IPS DF 4.7 (cell line): ENCODE measurements at regions not wholly inside any gene's neighbourhood (a gene's known extent, or its start where the extent isn't known, plus 50 kb on each side); places are given as distances from the start of the nearest gene placed in this dataset.
A peak's percentile ranks its signal among the peaks of the same experiment; 100 is the strongest.

Experiments used
- DNase-seq: peaks from one replicate; pipeline ENCODE4 v3.0.0-alpha.2; 2013; ENCODE audit warnings: low spot score; ENCODE audit errors: extremely low read depth

- no peak for DNase-seq
Observed at GRCh38 chr4:174438711-174439110, 83.6 kb downstream of the HPGD start.

DNA sequence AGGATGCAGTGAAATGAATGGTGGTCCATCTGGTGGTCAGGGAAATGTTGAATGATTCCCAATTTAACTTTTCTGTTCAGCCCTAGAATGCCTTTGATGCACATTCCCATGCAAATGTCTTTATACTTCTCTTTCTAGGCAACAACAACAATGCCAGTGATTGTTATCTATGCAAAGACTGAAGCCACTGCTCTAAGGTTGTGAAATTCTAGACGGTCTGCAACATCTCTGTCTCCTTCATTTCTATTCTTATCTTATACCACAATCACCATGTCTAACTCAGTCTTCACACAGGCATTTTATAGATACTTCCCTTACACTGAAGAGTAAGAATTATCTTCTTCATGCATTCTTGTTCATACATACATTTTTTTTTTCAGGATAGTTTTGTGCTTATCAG is 84.5 kb downstream of the HPGD start:
- DNase-seq: no peak

GRCh38 chr4:174437324-174437723 is 85.0 kb downstream of the HPGD start:
- DNase-seq: no peak

DNA sequence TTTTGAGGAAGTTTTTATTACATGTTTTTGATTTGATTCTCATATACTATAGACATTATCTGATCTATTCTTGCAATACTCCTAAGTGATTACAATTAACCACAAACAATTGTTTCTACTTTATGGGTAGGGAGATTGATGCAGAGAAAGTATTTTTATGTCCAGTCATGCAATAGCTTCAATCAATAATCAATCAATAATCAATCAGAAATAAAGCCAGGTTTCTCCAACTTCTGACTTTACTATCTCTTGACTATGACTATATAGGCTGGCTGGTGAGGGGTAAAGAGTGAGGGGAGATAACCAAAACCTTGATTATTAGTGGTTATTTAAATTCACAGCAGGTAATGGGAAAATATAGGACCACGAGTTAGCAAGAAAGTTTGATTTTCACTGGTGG is 85.9 kb downstream of the HPGD start:
- no peak for DNase-seq

DNA sequence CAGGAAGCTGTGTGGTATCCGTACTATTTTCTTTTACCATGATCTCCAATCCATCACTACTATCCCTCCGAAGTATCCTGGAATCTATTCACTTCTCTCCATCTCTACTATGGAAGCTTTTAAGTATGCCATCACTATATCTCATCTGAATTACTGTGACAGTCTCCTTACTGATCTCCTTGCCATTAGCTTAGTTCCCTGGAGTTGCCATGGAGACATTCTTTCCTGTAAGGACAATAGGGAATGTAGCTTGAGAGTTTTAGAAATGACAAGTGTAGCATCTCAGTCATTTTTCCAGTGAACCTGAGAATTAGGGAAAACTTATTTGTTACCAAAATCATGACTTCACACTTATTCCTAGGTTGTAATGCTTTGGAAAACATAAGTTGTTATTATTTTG is 86.3 kb downstream of the HPGD start:
- no peak for DNase-seq

GRCh38 chr4:174434455-174434854 is 87.8 kb downstream of the HPGD start:
- peak; percentile 38 for DNase-seq

DNA sequence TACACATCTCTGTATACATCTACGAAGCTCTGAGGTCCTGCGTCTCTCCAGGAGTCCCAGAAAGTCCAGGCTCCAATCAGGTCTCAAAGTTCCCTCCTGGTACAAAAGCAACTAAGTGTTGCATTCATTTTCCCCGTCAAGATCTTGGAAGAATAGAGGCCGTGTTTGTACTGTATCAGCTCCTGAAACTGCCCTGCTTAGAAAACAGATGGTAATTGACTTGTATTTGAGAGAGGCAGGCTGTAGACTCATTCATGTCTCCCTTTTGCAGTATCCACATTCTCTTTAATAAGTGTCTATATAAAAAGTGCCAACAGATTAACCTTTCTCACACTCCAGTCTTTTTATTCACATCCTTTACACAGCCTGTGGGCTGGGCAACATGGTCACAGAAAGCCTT is 91.7 kb downstream of the HPGD start:
- no peak for DNase-seq

- DNase-seq: no peak
Observed at GRCh38 chr4:174429701-174430410, 92.4 kb downstream of the HPGD start.

DNA sequence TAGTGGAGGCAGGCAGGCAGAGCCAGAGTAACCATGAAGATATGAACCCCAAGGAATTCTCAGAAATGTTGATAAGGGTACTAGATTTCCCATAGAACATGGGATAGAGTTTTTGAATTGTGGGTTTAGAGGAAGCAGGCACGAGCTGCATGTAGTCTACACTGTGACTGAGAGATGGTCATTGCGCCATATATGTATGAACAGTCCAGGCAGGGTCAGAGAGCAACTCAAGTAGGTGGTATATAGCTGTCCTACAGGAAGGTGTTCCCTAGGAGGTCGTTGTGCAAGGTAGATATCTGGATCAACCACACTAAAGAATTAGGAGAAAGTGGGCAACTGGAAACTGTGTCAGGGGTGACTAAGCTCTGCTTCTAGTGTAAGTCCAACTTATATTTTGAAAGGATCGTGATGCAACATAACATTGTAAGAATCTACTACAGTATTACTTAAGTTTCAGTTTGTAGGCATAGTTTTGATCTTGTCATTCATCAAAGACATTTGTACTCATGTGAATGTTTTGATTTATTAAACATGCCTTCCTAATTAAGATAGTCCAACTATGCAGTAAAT is 94.6 kb downstream of the HPGD start:
- no peak for DNase-seq

GRCh38 chr4:174425669-174426068 is 96.6 kb downstream of the HPGD start:
- DNase-seq: no peak

DNA sequence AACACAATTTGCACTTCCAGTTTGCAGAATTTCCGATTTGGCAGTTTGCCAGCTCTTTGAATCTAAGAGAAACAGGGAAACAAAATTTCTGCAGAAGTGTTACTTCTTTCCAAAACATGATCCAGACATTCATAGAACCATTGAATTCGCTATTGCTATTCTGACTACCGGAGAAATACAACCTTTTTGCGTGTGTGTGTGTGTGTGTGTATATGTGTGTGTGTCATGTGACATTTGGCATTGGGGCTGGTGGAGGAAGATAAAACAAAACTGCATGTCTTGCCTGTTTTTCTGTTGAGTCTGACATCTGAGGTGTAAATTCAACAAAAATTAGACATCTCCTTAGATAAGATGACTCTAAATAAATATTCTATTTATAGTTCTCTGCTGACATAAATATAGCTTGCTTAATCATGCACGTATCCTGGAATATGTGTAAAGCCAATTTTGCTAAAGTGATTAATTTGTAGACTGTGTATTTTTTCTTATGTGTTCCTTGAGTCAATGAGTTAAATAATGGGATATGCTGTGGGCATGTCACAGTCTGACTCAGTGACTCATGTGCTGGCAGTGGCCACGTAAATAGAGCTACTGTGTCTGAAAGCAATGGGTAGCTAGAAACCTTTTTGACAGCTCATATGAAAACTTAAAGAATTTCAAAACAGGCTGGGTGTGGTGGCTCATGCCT is 98.9 kb downstream of the HPGD start:
- DNase-seq: no peak

- no peak for DNase-seq
Observed at GRCh38 chr4:174422893-174423256, 99.4 kb downstream of the HPGD start.

DNA sequence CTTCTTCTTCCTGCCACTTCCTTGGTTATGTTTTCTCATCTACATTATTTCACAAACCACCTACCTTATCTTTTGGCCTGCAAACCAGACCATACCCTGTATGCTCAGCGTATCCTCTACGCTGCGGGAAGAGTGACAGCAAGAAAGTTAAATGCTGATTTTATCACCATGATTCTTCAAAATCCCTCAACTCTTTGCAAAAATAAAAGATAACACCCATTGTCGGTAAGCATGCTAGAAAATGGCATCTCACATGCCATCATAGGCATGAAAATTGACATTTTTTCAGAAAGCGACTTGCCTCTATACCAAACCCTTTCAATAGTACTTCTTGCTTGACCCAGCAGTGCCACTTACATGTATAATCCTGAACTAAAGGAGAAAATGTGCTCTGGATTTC is 102.0 kb downstream of the HPGD start:
- no peak for DNase-seq

GRCh38 chr4:174418640-174419212 is 103.6 kb downstream of the HPGD start:
- no peak for DNase-seq

DNA sequence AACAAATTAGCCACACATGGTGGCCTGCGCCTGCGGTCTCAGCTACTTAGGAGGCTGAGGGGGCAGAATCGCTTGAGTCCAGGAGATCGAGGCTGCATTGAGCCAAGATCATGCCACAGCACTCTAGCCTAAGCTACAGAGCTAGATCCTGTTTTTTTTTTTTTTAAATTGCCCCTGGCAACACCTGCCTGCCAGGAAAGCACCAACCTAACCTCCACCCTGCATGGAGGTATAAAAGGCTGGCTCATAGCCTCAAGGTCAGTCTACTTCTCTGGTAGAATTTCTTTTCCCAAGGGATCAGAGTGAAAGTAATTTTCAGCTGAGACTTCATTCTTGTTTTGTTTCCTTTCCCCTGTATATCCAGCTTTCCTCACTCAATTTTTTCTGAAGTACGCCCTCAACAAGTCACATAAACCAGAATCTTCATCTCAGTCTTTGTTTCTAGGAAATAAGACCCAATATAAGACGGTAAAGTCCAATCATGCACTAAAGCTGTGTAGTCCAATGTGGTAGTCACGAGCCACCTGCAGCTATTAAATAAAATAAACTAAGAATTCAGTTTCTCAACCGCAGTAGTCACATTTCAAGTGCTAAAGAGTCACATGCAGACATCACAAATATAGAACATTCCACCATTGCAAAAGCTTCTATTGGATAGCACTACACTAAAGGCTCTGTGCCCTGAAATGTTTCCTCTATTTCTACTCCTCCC is 113.3 kb downstream of the HPGD start:
- DNase-seq: no peak

- DNase-seq: no peak
Observed at GRCh38 chr4:174406383-174406782, 115.9 kb downstream of the HPGD start.

DNA sequence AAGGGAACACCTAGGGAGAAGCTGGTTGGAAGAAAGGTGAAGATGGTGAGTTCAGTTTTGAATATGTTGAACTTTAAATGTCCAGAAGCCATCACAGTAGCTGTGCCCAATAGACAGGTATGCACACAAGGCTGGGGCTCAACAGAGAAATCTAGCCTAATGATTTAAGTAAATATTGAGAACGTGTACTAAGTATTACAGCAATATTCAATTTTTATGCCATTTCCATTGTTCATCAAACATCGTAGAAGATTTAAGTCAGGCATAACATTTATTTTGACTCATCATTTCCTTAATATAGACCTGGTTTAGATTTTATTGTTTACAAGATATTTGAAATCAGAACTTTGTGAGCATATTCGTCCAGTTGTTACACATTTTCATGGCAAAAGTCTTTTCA is 116.4 kb downstream of the HPGD start:
- DNase-seq: no peak

- DNase-seq: no peak
Observed at GRCh38 chr4:174404677-174405076, 117.6 kb downstream of the HPGD start.

DNA sequence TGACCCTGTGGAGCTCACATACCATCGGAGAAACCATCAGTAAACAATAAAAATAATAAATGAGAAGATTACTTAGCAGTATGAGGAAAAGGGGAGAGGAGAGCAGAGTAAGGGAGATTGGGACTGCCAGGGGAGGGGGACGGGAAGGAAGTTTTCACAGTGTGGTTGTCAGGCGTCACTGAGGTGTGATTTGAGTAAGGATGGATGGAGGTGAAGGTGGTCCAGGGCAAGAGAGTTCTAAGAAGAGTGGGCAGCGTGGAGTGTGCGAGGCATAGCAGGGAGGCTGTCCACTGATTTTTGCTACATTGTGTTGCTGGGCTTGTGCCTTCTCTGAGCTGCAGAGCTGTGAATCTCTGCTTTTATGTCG is 119.1 kb downstream of the HPGD start:
- DNase-seq: no peak

DNA sequence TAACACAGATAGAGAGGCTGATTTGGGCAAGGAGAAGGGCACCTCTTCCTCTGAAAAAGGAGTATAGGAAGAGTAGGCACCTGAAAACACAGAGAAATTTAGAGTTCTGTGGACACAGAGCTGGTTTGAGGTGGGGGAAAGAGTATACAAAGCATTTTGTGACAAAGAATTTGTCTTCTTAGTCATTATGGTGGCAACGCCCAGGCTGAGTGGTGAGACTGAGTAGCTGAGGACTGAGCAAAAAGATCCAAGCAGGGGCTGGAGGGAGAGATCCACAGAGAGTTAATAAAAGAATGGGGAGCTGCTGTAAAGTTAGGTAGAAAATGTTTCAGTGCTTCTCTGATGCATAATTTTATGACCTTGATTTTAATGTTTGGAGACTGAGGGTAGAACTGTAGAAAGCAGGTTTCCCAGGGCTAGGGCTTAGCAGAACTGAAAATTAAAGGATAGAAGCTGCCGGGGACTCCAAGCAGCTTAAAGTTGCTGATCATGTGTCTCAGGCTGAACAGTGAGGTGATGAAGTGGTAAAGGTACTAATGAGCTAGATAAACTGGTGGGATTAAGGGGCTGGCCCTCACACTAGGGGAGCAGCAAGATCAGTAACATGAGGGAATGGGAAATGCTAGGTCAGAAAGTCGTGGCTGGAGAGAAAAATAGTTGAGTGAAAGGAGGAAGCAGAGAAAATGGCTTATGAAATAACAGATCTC is 118.9 kb downstream of the CEP44 start:
- no peak for DNase-seq

- DNase-seq: no peak
Observed at GRCh38 chr4:174401471-174402130, 117.9 kb downstream of the CEP44 start.
